ENCODE measurements at regions not wholly inside any gene's neighbourhood (a gene's known extent, or its start where the extent isn't known, plus 50 kb on each side); places are given as distances from the start of the nearest gene placed in this dataset.

DNA sequence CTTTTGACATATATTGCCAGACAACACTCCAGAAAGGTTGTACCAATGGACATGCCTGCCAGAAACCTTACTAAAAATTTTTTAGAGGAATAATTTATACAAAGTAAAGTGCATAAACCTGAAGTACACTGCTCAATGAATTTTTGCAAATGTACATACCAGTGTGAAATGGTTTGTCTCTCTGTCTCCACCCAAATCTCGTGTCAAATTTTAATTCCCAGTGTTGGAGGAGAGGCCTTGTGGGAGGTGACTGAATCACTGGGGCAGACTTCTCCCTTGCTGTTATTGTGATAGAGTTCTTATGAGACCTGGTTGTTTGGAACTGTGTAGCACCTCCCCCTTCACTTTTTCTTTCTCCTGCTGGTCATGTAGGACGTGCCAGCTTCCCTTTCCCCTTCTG is 168.8 kb downstream of the RWDD3 start:
- TF ChIP-seq EP300 (IDR thresholded peaks at IDR 0.05) (no peak), POLR2A (IDR thresholded peaks at IDR 0.05) (no peak), POLR2AphosphoS5 (IDR thresholded peaks at IDR 0.05) (no peak)
- TF ChIP-seq, protein P1, sequence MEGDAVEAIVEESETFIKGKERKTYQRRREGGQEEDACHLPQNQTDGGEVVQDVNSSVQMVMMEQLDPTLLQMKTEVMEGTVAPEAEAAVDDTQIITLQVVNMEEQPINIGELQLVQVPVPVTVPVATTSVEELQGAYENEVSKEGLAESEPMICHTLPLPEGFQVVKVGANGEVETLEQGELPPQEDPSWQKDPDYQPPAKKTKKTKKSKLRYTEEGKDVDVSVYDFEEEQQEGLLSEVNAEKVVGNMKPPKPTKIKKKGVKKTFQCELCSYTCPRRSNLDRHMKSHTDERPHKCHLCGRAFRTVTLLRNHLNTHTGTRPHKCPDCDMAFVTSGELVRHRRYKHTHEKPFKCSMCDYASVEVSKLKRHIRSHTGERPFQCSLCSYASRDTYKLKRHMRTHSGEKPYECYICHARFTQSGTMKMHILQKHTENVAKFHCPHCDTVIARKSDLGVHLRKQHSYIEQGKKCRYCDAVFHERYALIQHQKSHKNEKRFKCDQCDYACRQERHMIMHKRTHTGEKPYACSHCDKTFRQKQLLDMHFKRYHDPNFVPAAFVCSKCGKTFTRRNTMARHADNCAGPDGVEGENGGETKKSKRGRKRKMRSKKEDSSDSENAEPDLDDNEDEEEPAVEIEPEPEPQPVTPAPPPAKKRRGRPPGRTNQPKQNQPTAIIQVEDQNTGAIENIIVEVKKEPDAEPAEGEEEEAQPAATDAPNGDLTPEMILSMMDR (IDR thresholded peaks at IDR 0.05), result no peak

Data from sigmoid colon (tissue), 4 donors.